HepG2 (cell line): ENCODE measurements at regions not wholly inside any gene's neighbourhood (a gene's known extent, or its start where the extent isn't known, plus 50 kb on each side); places are given as distances from the start of the nearest gene placed in this dataset.

Experiments used
- ATAC-seq: fragments of 200-7000 bp; cut with Tn5 transposase; 3 replicates; pipeline ENCODE4 v1.9.1; 2020; ENCODE audit warnings: mild to moderate bottlenecking, moderate library complexity
- BruUV-seq: library from RNA; stranded (reverse); fragments of 400-500 nt; replicated peaks from 2 replicates; lab custom pipeline; 2021; lab: Mats Ljungman, UMichigan
- CTCF ChIA-PET: fragments of 300-600 bp; formaldehyde crosslinking; extraction: SDS; loops from one replicate; lab custom pipeline; 2021; ENCODE audit warnings: low total read pairs, inconsistent platforms, low intra/inter-chr PET ratio; lab: Yijun Ruan, JAX
- POLR2A ChIA-PET: fragments of 350-600 bp; sonication (Branson Sonifier 250); formaldehyde crosslinking; loops from one replicate; lab custom pipeline; 2020; ENCODE audit warnings: antibody characterized with exemption, inconsistent platforms; lab: Yijun Ruan, JAX
- DNase-seq: peaks from one replicate; pipeline ENCODE4 v3.0.0-alpha.2; 2015; ENCODE audit warnings: low spot score
- FAIRE-seq: peaks from 3 replicates; lab custom pipeline; 2011; peaks lifted over from hg19 to GRCh38; lab: Jason Lieb, UNC
- H2AFZ ChIP-seq: one replicate; pipeline ENCODE4 v1.6.1; 2011; ENCODE audit warnings: low read length, inconsistent platforms
- H3K27ac ChIP-seq: fragments of 300-600 bp; 3 replicates; pipeline ENCODE4 v1.8.0; 2011; ENCODE audit warnings: mixed run types, mild to moderate bottlenecking, mixed read lengths, low read length, inconsistent platforms; ENCODE audit not compliant: insufficient read depth; ENCODE audit errors: extremely low read length
- H3K27me3 ChIP-seq, 2 experiments: fragments of 200-600 bp in 1 of 2; 2 replicates in 1 of 2; 3 replicates in 1 of 2; pipeline versions ENCODE4 v1.6.0 to v1.8.0; 2011; ENCODE audit warnings: low read length in 2 of 2, mild to moderate bottlenecking in 2 of 2, moderate library complexity in 2 of 2, inconsistent platforms in 1 of 2; ENCODE audit not compliant: insufficient read depth in 2 of 2, control insufficient read depth in 1 of 2
- H3K36me3 ChIP-seq, 2 experiments: fragments of 200-600 bp in 1 of 2; replicated peaks in 1 of 2; 2 replicates in 1 of 2; 3 replicates in 1 of 2; pipeline versions ENCODE4 v1.5.1 to v1.8.0; 2011; ENCODE audit warnings: low read length in 2 of 2, inconsistent platforms in 1 of 2; ENCODE audit not compliant: insufficient read depth in 2 of 2, control insufficient read depth in 1 of 2
- H3K4me1 ChIP-seq: 2 replicates; pipeline ENCODE4 v1.5.1; 2012; ENCODE audit warnings: low read length, inconsistent platforms; ENCODE audit not compliant: insufficient read depth
- H3K4me2 ChIP-seq: 2 replicates; pipeline ENCODE4 v1.6.0; 2011; ENCODE audit warnings: low read depth, low read length, inconsistent platforms
- H3K4me3 ChIP-seq, 3 experiments: fragments of 200-600 bp in 1 of 3; sonication (generic), shearing (Covaris generic) in 1 of 3; replicated peaks in 1 of 3; 2 replicates each; pipeline ENCODE4 v1.5.1; 2011 to 2016; ENCODE audit warnings: low read length in 3 of 3, inconsistent platforms in 2 of 3, low read depth in 2 of 3, mild to moderate bottlenecking in 2 of 3, control low read depth in 1 of 3, mixed read lengths in 1 of 3; ENCODE audit not compliant: insufficient read depth in 1 of 3
- H3K79me2 ChIP-seq: one replicate; pipeline ENCODE4 v1.6.1; 2011; ENCODE audit warnings: low read length, inconsistent platforms; ENCODE audit not compliant: insufficient read depth
- H3K9ac ChIP-seq: 2 replicates; pipeline ENCODE4 v1.6.0; 2011; ENCODE audit warnings: mild to moderate bottlenecking, low read depth, low read length, inconsistent platforms; ENCODE audit not compliant: insufficient read depth
- H3K9me3 ChIP-seq: 2 replicates; pipeline ENCODE4 v1.5.1; 2012; ENCODE audit warnings: mild to moderate bottlenecking, low read length
- H4K20me1 ChIP-seq: 2 replicates; pipeline ENCODE4 v1.6.0; 2011; ENCODE audit warnings: inconsistent platforms, mild to moderate bottlenecking, low read length, moderate library complexity; ENCODE audit not compliant: insufficient read depth
- ATF7 ChIP-seq, 2 experiments: fragments of 450-650 bp in 1 of 2; sonication (generic) in 1 of 2; formaldehyde crosslinking in 1 of 2; IDR thresholded peaks; 2 replicates each; pipeline versions ENCODE4 v1.4.0 to v1.6.1; 2016 to 2020; ENCODE audit warnings: antibody characterized with exemption in 1 of 2, mild to moderate bottlenecking in 1 of 2, missing genetic modification reagents in 1 of 2
- CREB1 ChIP-seq, 2 experiments: fragments of 450-650 bp in 1 of 2; IDR thresholded peaks; 2 replicates each; pipeline ENCODE4 v1.6.1; 2016 to 2017; ENCODE audit warnings: control low read depth in 1 of 2, mild to moderate bottlenecking in 1 of 2, missing compliant biosample characterization in 1 of 2, missing genetic modification characterization in 1 of 2
- MTA3 ChIP-seq: sonication (generic); formaldehyde crosslinking; IDR thresholded peaks from 2 replicates; pipeline ENCODE4 v1.4.0; 2020; ENCODE audit warnings: missing genetic modification reagents
- SRSF4 ChIP-seq: fragments of 200-400 bp; formaldehyde crosslinking; IDR thresholded peaks from one replicate; pipeline ENCODE4 v1.6.1; 2018; ENCODE audit warnings: mild to moderate bottlenecking, low read depth, low read length, moderate library complexity; ENCODE audit not compliant: poor library complexity, severe bottlenecking
- WGBS: methylation state at CpG from one replicate; pipeline ENCODE4 v1.1.6; 2017; ENCODE audit warnings: low lambda C conversion rate; 5-methylcytosine and 5-hydroxymethylcytosine counted together
- in situ Hi-C: cut with HindIII; loops from 2 replicates; pipeline ENCODE4 v1.10.0; 2017; ENCODE audit warnings: low pct_unique_long_range_greater_than_20kb; ENCODE audit not compliant: extremely low pct_ligation_motif_present
- intact Hi-C: fragments of 100-400 bp; cut with micrococcal nuclease; formaldehyde crosslinking; loops from one replicate; pipeline ENCODE4 v1.10.0; 2022; ENCODE audit not compliant: unreplicated experiment

- no peak for ATAC-seq
- H4K20me1 ChIP-seq, result no peaks in the 10 kb centered on the region
- ChIA-PET CTCF (no interaction called here), POLR2A (no interaction called here)
- H3K27ac ChIP-seq, result no peak overlapping the region
- H3K4me2 ChIP-seq, result no peak overlapping the region
- H3K4me1 ChIP-seq, result no peaks in the 10 kb centered on the region
- intact Hi-C loops (no loop called here), in situ Hi-C loops (no loop called here)
- WGBS, result 66% methylated on average over 8 of the region's 8 CpGs
- no peak overlapping the region for H3K9ac ChIP-seq
- FAIRE-seq, result no peak
- peaks cover 2 to 49% of the 10 kb centered on the region in 2 experiments; a peak in 4 of 5 replicates for H3K27me3 ChIP-seq
- no peaks in the 10 kb centered on the region for H3K79me2 ChIP-seq
- TF ChIP-seq CREB1 (IDR thresholded peaks at IDR 0.05) (peak; percentile 75), CREB1 (CRISPR knock-in tag; IDR thresholded peaks at IDR 0.05) (no peak), SRSF4 (no peak)
- no peak for DNase-seq
- no peak overlapping the region for H3K4me3 ChIP-seq
- no peaks in the 10 kb centered on the region for H3K9me3 ChIP-seq
- BruUV-seq, result no TSS peak
- no peaks in the 10 kb centered on the region for H3K36me3 ChIP-seq
- no peak overlapping the region for H2AFZ ChIP-seq
Measured at GRCh38 chr2:235347691-235348090, 146.2 kb upstream of the AGAP1 start.

GRCh38 chr2:235348329-235348728 lies 145.5 kb upstream of the AGAP1 start:
- BruUV-seq, result no TSS peak
- peaks cover 2 to 53% of the 10 kb centered on the region in 2 experiments; a peak in 4 of 5 replicates for H3K27me3 ChIP-seq
- 54% methylated on average over 8 of the region's 8 CpGs for WGBS
- ATAC-seq (no peak), DNase-seq (no peak), FAIRE-seq (no peak)
- in situ Hi-C loops (no loop called here), intact Hi-C loops (no loop called here)
- no peak overlapping the region for H3K4me3 ChIP-seq
- H3K36me3 ChIP-seq, result no peaks in the 10 kb centered on the region
- H3K79me2 ChIP-seq, result no peaks in the 10 kb centered on the region
- H3K4me2 ChIP-seq, result no peak overlapping the region
- no peak overlapping the region for H3K27ac ChIP-seq
- H3K9me3 ChIP-seq, result no peaks in the 10 kb centered on the region
- no peaks in the 10 kb centered on the region for H3K4me1 ChIP-seq
- H2AFZ ChIP-seq, result no peak overlapping the region
- ChIA-PET POLR2A (no interaction called here), CTCF (no interaction called here)
- no peak overlapping the region for H3K9ac ChIP-seq
- no peaks in the 10 kb centered on the region for H4K20me1 ChIP-seq
- no peak for TF ChIP-seq MTA3 (CRISPR knock-in tag)
- no peak for TF ChIP-seq ATF7 (IDR thresholded peaks at IDR 0.05)
- TF ChIP-seq ATF7 (CRISPR knock-in tag; IDR thresholded peaks at IDR 0.05), result no peak
- TF ChIP-seq, all 625 proteins: peak for 0
